ENCODE measurements at regions not wholly inside any gene's neighbourhood (a gene's known extent, or its start where the extent isn't known, plus 50 kb on each side); places are given as distances from the start of the nearest gene placed in this dataset.

GRCh38 chr3:159165961-159166360 is 364.1 kb downstream of the MFSD1 start:
- TF ChIP-seq CTCF (IDR thresholded peaks at IDR 0.05) = no peak
- no peak overlapping the region for H3K27ac ChIP-seq
- no peaks in the 10 kb centered on the region for H3K27me3 ChIP-seq (ENCODE audit: low read depth)
- no peak for DNase-seq
- no peak for ATAC-seq
- H3K36me3 ChIP-seq = no peaks in the 10 kb centered on the region
- H3K4me3 ChIP-seq = no peak overlapping the region
- H3K9me3 ChIP-seq = no peaks in the 10 kb centered on the region
- no peaks in the 10 kb centered on the region for H3K4me1 ChIP-seq
- intact Hi-C loops (cut with DNase I) = no loop called here

GRCh38 chr3:159166899-159167586 is 365.2 kb downstream of the MFSD1 start:
- H3K36me3 ChIP-seq = no peaks in the 10 kb centered on the region
- H3K27ac ChIP-seq = no peak overlapping the region
- intact Hi-C loops (cut with DNase I) = no loop called here
- no peaks in the 10 kb centered on the region for H3K4me1 ChIP-seq
- TF ChIP-seq CTCF (IDR thresholded peaks at IDR 0.05) = no peak
- H3K27me3 ChIP-seq (ENCODE audit: low read depth) = no peaks in the 10 kb centered on the region
- ATAC-seq (no peak), DNase-seq (no peak)
- no peak overlapping the region for H3K4me3 ChIP-seq
- no peaks in the 10 kb centered on the region for H3K9me3 ChIP-seq

- Histone ChIP-seq H3K4me3 (no peak overlapping the region), H3K4me1 (no peaks in the 10 kb centered on the region), H3K27me3 (ENCODE audit: low read depth) (no peaks in the 10 kb centered on the region), H3K36me3 (no peaks in the 10 kb centered on the region), H3K27ac (no peak overlapping the region), H3K9me3 (no peaks in the 10 kb centered on the region)
- intact Hi-C loops (cut with DNase I) = no loop called here
- ATAC-seq (no peak), DNase-seq (no peak)
- no peak for TF ChIP-seq CTCF (IDR thresholded peaks at IDR 0.05)
These were observed 366.9 kb downstream of the MFSD1 start for GRCh38 chr3:159168788-159169187.

- Histone ChIP-seq H3K4me3 (no peak overlapping the region), H3K4me1 (no peaks in the 10 kb centered on the region), H3K27ac (no peak overlapping the region), H3K9me3 (no peaks in the 10 kb centered on the region), H3K27me3 (ENCODE audit: low read depth) (no peaks in the 10 kb centered on the region), H3K36me3 (no peaks in the 10 kb centered on the region)
- TF ChIP-seq CTCF (IDR thresholded peaks at IDR 0.05) = no peak
- intact Hi-C loops (cut with DNase I) = no loop called here
- ATAC-seq (peak in 1 of 2 donors; percentile 34), DNase-seq (no peak)
These were observed 368.0 kb downstream of the MFSD1 start for GRCh38 chr3:159169828-159170227.

- DNase-seq (no peak), ATAC-seq (no peak)
- Histone ChIP-seq H3K9me3 (no peaks in the 10 kb centered on the region), H3K4me1 (no peaks in the 10 kb centered on the region), H3K27ac (no peak overlapping the region), H3K27me3 (ENCODE audit: low read depth) (no peaks in the 10 kb centered on the region), H3K36me3 (no peaks in the 10 kb centered on the region), H3K4me3 (no peak overlapping the region)
- intact Hi-C loops (cut with DNase I) = no loop called here
- no peak for TF ChIP-seq CTCF (IDR thresholded peaks at IDR 0.05)
These were observed 368.7 kb downstream of the MFSD1 start for GRCh38 chr3:159170436-159171003.
